DOHH2 (cell line): ENCODE measurements at regions not wholly inside any gene's neighbourhood (a gene's known extent, or its start where the extent isn't known, plus 50 kb on each side); places are given as distances from the start of the nearest gene placed in this dataset.

Experiments
- CTCF ChIP-seq: fragments of 200-600 bp; sonication (generic); IDR thresholded peaks from one replicate; pipeline ENCODE4 v1.5.1; 2014; ENCODE audit warnings: antibody characterized with exemption, mild to moderate bottlenecking, low read depth, low read length; ENCODE audit not compliant: poor library complexity, severe bottlenecking
- EZH2phosphoT487 ChIP-seq: fragments of 200-600 bp; sonication (generic); IDR thresholded peaks from 2 replicates; pipeline ENCODE4 v1.6.1; 2017; ENCODE audit warnings: borderline replicate concordance, mild to moderate bottlenecking, antibody characterized with exemption, low read length, moderate library complexity, mixed read lengths

- no peak for TF ChIP-seq CTCF
- no peak for TF ChIP-seq EZH2phosphoT487
These were observed 123.3 kb upstream of the RCN1 start for GRCh38 chr11:31967404-31968130.
